Hematopoietic multipotent progenitor cell treated with erythropoietin and hydrocortisone succinate and interleukin-3 and kit ligand, for 4 days (in vitro differentiated cells): ENCODE measurements at regions not wholly inside any gene's neighbourhood (a gene's known extent, or its start where the extent isn't known, plus 50 kb on each side); places are given as distances from the start of the nearest gene placed in this dataset.
A peak's percentile ranks its signal among the peaks of the same experiment; 100 is the strongest.

Source experiments
- DNase-seq: peaks from one replicate; pipeline ENCODE4 v3.0.0-alpha.2; 2015

- no peak for DNase-seq
These were observed 181.2 kb downstream of the OMA1 start for GRCh38 chr1:58365328-58365727.

- DNase-seq, result no peak
These were observed 182.9 kb downstream of the OMA1 start for GRCh38 chr1:58363585-58363984.

- no peak for DNase-seq
These were observed 185.4 kb downstream of the OMA1 start for GRCh38 chr1:58361134-58361533.

GRCh38 chr1:58358346-58358745 is 188.2 kb downstream of the OMA1 start:
- DNase-seq, result no peak

GRCh38 chr1:58356402-58356801 is 190.1 kb downstream of the OMA1 start:
- no peak for DNase-seq

GRCh38 chr1:58353168-58353567 is 193.4 kb downstream of the OMA1 start:
- DNase-seq, result no peak

- DNase-seq, result no peak
These were observed 193.9 kb downstream of the OMA1 start for GRCh38 chr1:58352476-58353092.

GRCh38 chr1:58346036-58346355 is 200.5 kb downstream of the OMA1 start:
- no peak for DNase-seq

- no peak for DNase-seq
These were observed 201.1 kb downstream of the OMA1 start for GRCh38 chr1:58345215-58346035.

- no peak for DNase-seq
These were observed 206.3 kb downstream of the OMA1 start for GRCh38 chr1:58340185-58340584.

- no peak for DNase-seq
These were observed 208.4 kb downstream of the OMA1 start for GRCh38 chr1:58338081-58338480.

- no peak for DNase-seq
These were observed 213.0 kb downstream of the OMA1 start for GRCh38 chr1:58333511-58333910.

- DNase-seq, result no peak
These were observed 215.4 kb downstream of the OMA1 start for GRCh38 chr1:58331156-58331555.

GRCh38 chr1:58325866-58326265 is 220.7 kb downstream of the OMA1 start:
- DNase-seq, result no peak

- peak; percentile 60 for DNase-seq
These were observed 222.0 kb downstream of the OMA1 start for GRCh38 chr1:58324558-58324957.

GRCh38 chr1:58318157-58319005 is 228.1 kb downstream of the OMA1 start:
- no peak for DNase-seq

- no peak for DNase-seq
These were observed 228.8 kb downstream of the OMA1 start for GRCh38 chr1:58317694-58318093.

GRCh38 chr1:58317086-58317485 is 229.4 kb downstream of the OMA1 start:
- DNase-seq, result no peak

- no peak for DNase-seq
These were observed 230.4 kb downstream of the OMA1 start for GRCh38 chr1:58316141-58316540.

GRCh38 chr1:58312971-58313563 is 233.5 kb downstream of the OMA1 start:
- no peak for DNase-seq

GRCh38 chr1:58312461-58312860 is 234.1 kb downstream of the OMA1 start:
- no peak for DNase-seq

GRCh38 chr1:58310881-58311280 is 235.6 kb downstream of the OMA1 start:
- DNase-seq, result peak; percentile 42

- no peak for DNase-seq
These were observed 236.1 kb downstream of the OMA1 start for GRCh38 chr1:58310469-58310868.
